ENCODE measurements at regions not wholly inside any gene's neighbourhood (a gene's known extent, or its start where the extent isn't known, plus 50 kb on each side); places are given as distances from the start of the nearest gene placed in this dataset.

DNA sequence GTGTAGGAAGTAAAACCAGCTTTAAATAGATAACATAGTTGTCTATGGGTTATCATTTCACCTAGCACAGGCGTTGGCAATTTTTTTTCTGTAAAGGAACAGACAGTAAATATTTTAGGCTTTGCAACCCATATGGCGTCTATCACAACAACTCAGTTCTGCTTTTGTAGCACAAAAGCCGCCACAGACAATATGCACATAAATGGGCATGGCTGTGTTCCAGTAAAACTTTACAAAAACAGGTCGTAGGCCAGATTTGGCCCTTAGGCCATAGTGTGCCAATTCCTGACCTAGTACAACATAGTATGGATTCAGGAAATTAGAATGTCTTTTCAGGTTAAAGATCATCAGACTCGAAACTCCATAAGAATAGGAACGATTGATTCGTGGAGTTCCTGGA, 265.3 kb upstream of the GK2 start:
- H3K27ac ChIP-seq (ENCODE audit: low read depth, low read length) = no peak overlapping the region
- H3K9me3 Mint-ChIP-seq (ENCODE audit: unreplicated experiment) = peaks cover 18% of the 10 kb centered on the region
- peaks cover 2% of the 10 kb centered on the region for H3K36me3 Mint-ChIP-seq (ENCODE audit: low read depth, unreplicated experiment)
- DNase-seq (ENCODE audit: low read depth) = no peak
- TF ChIP-seq, protein P1, sequence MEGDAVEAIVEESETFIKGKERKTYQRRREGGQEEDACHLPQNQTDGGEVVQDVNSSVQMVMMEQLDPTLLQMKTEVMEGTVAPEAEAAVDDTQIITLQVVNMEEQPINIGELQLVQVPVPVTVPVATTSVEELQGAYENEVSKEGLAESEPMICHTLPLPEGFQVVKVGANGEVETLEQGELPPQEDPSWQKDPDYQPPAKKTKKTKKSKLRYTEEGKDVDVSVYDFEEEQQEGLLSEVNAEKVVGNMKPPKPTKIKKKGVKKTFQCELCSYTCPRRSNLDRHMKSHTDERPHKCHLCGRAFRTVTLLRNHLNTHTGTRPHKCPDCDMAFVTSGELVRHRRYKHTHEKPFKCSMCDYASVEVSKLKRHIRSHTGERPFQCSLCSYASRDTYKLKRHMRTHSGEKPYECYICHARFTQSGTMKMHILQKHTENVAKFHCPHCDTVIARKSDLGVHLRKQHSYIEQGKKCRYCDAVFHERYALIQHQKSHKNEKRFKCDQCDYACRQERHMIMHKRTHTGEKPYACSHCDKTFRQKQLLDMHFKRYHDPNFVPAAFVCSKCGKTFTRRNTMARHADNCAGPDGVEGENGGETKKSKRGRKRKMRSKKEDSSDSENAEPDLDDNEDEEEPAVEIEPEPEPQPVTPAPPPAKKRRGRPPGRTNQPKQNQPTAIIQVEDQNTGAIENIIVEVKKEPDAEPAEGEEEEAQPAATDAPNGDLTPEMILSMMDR (IDR thresholded peaks at IDR 0.05; ENCODE audit: insufficient read depth, low read depth, low read length) = no peak
- no peak for TF ChIP-seq EZH2 (IDR thresholded peaks at IDR 0.05; ENCODE audit: insufficient read depth, low read length)
- no peaks in the 10 kb centered on the region for H3K27me3 Mint-ChIP-seq (ENCODE audit: low read depth, unreplicated experiment)
- no peak overlapping the region for H3K4me3 ChIP-seq (ENCODE audit: insufficient read depth, low read depth, low read length)
- no peaks in the 10 kb centered on the region for H3K27me3 ChIP-seq (ENCODE audit: insufficient read depth, low read length)
- no peaks in the 10 kb centered on the region for H3K36me3 ChIP-seq (ENCODE audit: insufficient read depth, low read length)
- peaks cover 5% of the 10 kb centered on the region for H3K4me1 Mint-ChIP-seq (ENCODE audit: low read depth, unreplicated experiment)
- no peak overlapping the region for H3K27ac Mint-ChIP-seq (ENCODE audit: unreplicated experiment)
- no peak for FAIRE-seq
- H4K20me1 ChIP-seq (ENCODE audit: insufficient read depth, low read length) = no peaks in the 10 kb centered on the region
- no peak overlapping the region for H3K4me2 ChIP-seq (ENCODE audit: low read length)
- no peak overlapping the region for H2AFZ ChIP-seq (ENCODE audit: low read depth, low read length)
- no peaks in the 10 kb centered on the region for H3K9me3 ChIP-seq (ENCODE audit: insufficient read depth, low read depth, low read length)
- no peaks in the 10 kb centered on the region for H3K79me2 ChIP-seq (ENCODE audit: insufficient read depth, low read length)
- H3K4me1 ChIP-seq (ENCODE audit: insufficient read depth, low read length) = no peaks in the 10 kb centered on the region
- H3K9ac ChIP-seq (ENCODE audit: low read length) = no peak overlapping the region
- no peak overlapping the region for H3K4me3 Mint-ChIP-seq (ENCODE audit: unreplicated experiment)

DNA sequence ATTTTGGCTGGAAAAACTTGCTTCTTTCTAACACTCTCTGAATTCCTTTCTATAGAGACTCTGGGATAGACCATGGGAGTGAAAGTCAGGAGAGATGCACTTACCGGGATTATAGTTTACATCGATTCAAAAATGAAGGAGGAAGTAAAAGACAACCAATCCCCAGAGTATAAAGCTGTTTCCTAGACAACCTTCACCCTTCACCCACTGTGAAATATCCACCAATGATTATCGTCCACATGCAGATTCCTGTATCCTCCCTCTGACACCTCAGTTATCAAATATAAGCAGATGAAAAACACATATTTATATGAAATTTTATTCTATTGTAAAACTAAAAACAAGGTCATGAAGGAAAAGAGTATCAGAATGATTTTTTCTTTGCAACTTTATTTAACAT, 258.8 kb upstream of the GK2 start:
- H3K9ac ChIP-seq (ENCODE audit: low read length) = no peak overlapping the region
- DNase-seq (ENCODE audit: low read depth) (no peak), FAIRE-seq (no peak)
- H3K4me1 ChIP-seq (ENCODE audit: insufficient read depth, low read length) = no peaks in the 10 kb centered on the region
- no peaks in the 10 kb centered on the region for H4K20me1 ChIP-seq (ENCODE audit: insufficient read depth, low read length)
- Mint-ChIP-seq H3K27ac (ENCODE audit: unreplicated experiment) (no peak overlapping the region), H3K4me3 (ENCODE audit: unreplicated experiment) (no peak overlapping the region), H3K9me3 (ENCODE audit: unreplicated experiment) (peaks cover 18% of the 10 kb centered on the region), H3K4me1 (ENCODE audit: low read depth, unreplicated experiment) (no peaks in the 10 kb centered on the region), H3K27me3 (ENCODE audit: low read depth, unreplicated experiment) (no peaks in the 10 kb centered on the region), H3K36me3 (ENCODE audit: low read depth, unreplicated experiment) (peaks cover 2% of the 10 kb centered on the region)
- H3K4me3 ChIP-seq (ENCODE audit: insufficient read depth, low read depth, low read length) = no peak overlapping the region
- no peaks in the 10 kb centered on the region for H3K79me2 ChIP-seq (ENCODE audit: insufficient read depth, low read length)
- no peaks in the 10 kb centered on the region for H3K9me3 ChIP-seq (ENCODE audit: insufficient read depth, low read depth, low read length)
- H3K4me2 ChIP-seq (ENCODE audit: low read length) = no peak overlapping the region
- no peak overlapping the region for H3K27ac ChIP-seq (ENCODE audit: low read depth, low read length)
- H2AFZ ChIP-seq (ENCODE audit: low read depth, low read length) = no peak overlapping the region
- no peaks in the 10 kb centered on the region for H3K27me3 ChIP-seq (ENCODE audit: insufficient read depth, low read length)
- TF ChIP-seq EZH2 (IDR thresholded peaks at IDR 0.05; ENCODE audit: insufficient read depth, low read length) = no peak
- TF ChIP-seq, protein P1 (IDR thresholded peaks at IDR 0.05; ENCODE audit: insufficient read depth, low read depth, low read length) = no peak
- H3K36me3 ChIP-seq (ENCODE audit: insufficient read depth, low read length) = no peaks in the 10 kb centered on the region

DNA sequence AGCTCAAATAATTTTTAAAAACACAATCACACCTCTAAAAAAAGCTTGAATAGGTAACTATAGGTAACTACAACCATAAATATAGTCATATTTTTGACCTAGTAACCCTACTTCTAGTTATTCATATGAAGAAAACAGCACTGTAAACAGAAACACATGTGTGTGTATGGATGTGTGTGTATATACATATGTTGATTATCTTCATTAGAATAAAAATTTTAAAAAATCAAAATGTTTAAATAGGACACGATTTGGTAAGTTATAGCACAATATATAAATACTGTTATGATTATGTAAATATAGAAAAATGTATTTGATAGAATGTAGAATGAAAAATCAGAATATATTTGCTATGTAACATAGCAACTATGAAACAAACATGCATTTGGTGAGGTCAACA, 258.1 kb upstream of the GK2 start:
- no peak overlapping the region for H3K27ac ChIP-seq (ENCODE audit: low read depth, low read length)
- H2AFZ ChIP-seq (ENCODE audit: low read depth, low read length) = no peak overlapping the region
- DNase-seq (ENCODE audit: low read depth) (no peak), FAIRE-seq (no peak)
- no peaks in the 10 kb centered on the region for H3K9me3 ChIP-seq (ENCODE audit: insufficient read depth, low read depth, low read length)
- H3K36me3 ChIP-seq (ENCODE audit: insufficient read depth, low read length) = no peaks in the 10 kb centered on the region
- no peak for TF ChIP-seq EZH2 (IDR thresholded peaks at IDR 0.05; ENCODE audit: insufficient read depth, low read length)
- TF ChIP-seq, protein P1 (IDR thresholded peaks at IDR 0.05; ENCODE audit: insufficient read depth, low read depth, low read length) = no peak
- Mint-ChIP-seq H3K27me3 (ENCODE audit: low read depth, unreplicated experiment) (no peaks in the 10 kb centered on the region), H3K9me3 (ENCODE audit: unreplicated experiment) (peaks cover 18% of the 10 kb centered on the region), H3K4me3 (ENCODE audit: unreplicated experiment) (no peak overlapping the region), H3K4me1 (ENCODE audit: low read depth, unreplicated experiment) (no peaks in the 10 kb centered on the region), H3K36me3 (ENCODE audit: low read depth, unreplicated experiment) (peaks cover 2% of the 10 kb centered on the region), H3K27ac (ENCODE audit: unreplicated experiment) (no peak overlapping the region)
- H4K20me1 ChIP-seq (ENCODE audit: insufficient read depth, low read length) = no peaks in the 10 kb centered on the region
- no peak overlapping the region for H3K4me2 ChIP-seq (ENCODE audit: low read length)
- H3K79me2 ChIP-seq (ENCODE audit: insufficient read depth, low read length) = no peaks in the 10 kb centered on the region
- no peak overlapping the region for H3K4me3 ChIP-seq (ENCODE audit: insufficient read depth, low read depth, low read length)
- H3K9ac ChIP-seq (ENCODE audit: low read length) = no peak overlapping the region
- H3K4me1 ChIP-seq (ENCODE audit: insufficient read depth, low read length) = no peaks in the 10 kb centered on the region
- H3K27me3 ChIP-seq (ENCODE audit: insufficient read depth, low read length) = no peaks in the 10 kb centered on the region

Measured in astrocyte (in vitro differentiated cells and primary cell).